ENCODE measurements at regions not wholly inside any gene's neighbourhood (a gene's known extent, or its start where the extent isn't known, plus 50 kb on each side); places are given as distances from the start of the nearest gene placed in this dataset.

- TF ChIP-seq CTCF (IDR thresholded peaks at IDR 0.05) = no peak
- TF ChIP-seq POLR2A (IDR thresholded peaks at IDR 0.05) = no peak
These were observed 1412.1 kb downstream of the PLA2G4A start for GRCh38 chr1:188240772-188241406.
